ENCODE measurements at regions not wholly inside any gene's neighbourhood (a gene's known extent, or its start where the extent isn't known, plus 50 kb on each side); places are given as distances from the start of the nearest gene placed in this dataset.
A peak's percentile ranks its signal among the peaks of the same experiment; 100 is the strongest.
"Not testable (repeated sequence)": the region's sequence is repeated elsewhere in the genome, so short reads cannot be mapped to it uniquely, and the experiment has no call there.

DNA sequence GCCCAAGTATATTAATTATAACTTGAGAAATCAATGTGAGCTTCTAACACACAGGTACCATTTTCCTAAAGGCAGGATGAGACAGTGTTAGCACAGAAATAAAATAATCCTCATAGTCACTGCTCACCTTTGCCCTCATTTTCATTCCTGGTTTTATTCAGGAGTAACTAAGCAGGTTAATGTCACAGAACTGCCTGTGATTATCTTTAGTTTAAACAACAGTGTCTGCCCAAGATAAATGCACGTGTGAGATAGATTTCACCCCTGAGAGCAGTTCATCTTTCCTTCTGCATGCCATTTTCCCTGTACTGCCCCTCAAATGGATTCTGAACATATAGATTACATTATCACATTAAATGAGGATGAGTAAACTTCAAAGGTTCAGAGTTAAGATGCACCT lies 250.7 kb downstream of the RMST start:
- Histone ChIP-seq H3K36me3 (no peaks in the 10 kb centered on the region), H3K4me1 (no peaks in the 10 kb centered on the region), H3K4me3 (no peak overlapping the region), H3K27me3 (no peaks in the 10 kb centered on the region), H3K9me3 (no peaks in the 10 kb centered on the region), H3K27ac (no peak overlapping the region)
- TF ChIP-seq, protein P1, sequence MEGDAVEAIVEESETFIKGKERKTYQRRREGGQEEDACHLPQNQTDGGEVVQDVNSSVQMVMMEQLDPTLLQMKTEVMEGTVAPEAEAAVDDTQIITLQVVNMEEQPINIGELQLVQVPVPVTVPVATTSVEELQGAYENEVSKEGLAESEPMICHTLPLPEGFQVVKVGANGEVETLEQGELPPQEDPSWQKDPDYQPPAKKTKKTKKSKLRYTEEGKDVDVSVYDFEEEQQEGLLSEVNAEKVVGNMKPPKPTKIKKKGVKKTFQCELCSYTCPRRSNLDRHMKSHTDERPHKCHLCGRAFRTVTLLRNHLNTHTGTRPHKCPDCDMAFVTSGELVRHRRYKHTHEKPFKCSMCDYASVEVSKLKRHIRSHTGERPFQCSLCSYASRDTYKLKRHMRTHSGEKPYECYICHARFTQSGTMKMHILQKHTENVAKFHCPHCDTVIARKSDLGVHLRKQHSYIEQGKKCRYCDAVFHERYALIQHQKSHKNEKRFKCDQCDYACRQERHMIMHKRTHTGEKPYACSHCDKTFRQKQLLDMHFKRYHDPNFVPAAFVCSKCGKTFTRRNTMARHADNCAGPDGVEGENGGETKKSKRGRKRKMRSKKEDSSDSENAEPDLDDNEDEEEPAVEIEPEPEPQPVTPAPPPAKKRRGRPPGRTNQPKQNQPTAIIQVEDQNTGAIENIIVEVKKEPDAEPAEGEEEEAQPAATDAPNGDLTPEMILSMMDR (IDR thresholded peaks at IDR 0.05): no peak
- no peak for DNase-seq (ENCODE audit: low spot score in 2 of 2)
- intact Hi-C loops (cut with DNase I): no loop called here

DNA sequence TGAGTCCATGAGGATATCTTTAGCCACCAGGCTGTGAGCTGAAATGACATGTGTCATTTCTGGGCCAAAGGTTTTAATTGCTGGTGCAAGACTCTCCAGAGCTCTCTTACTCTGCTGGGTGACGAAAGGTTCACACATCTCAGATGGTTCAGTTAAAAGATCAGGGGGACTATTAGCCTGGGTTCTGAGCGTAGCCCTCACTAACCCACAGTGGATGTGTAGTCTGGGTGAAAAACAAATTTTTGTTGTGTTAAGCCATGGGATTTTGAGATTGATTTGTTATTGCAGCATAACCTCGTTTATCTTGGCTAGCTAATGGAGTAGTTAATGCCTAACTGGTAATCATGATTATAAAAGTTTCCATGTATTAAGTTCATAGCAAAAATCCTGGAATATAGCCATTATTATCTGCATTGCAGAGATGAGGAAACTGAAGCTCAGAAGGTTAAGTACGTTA lies 251.5 kb downstream of the RMST start:
- no peak for DNase-seq (ENCODE audit: low spot score in 2 of 2)
- Histone ChIP-seq H3K27me3 (no peaks in the 10 kb centered on the region), H3K36me3 (no peaks in the 10 kb centered on the region), H3K9me3 (no peaks in the 10 kb centered on the region), H3K27ac (no peak overlapping the region), H3K4me3 (no peak overlapping the region), H3K4me1 (no peaks in the 10 kb centered on the region)
- TF ChIP-seq, protein P1 (IDR thresholded peaks at IDR 0.05): no peak
- intact Hi-C loops (cut with DNase I): no loop called here

DNA sequence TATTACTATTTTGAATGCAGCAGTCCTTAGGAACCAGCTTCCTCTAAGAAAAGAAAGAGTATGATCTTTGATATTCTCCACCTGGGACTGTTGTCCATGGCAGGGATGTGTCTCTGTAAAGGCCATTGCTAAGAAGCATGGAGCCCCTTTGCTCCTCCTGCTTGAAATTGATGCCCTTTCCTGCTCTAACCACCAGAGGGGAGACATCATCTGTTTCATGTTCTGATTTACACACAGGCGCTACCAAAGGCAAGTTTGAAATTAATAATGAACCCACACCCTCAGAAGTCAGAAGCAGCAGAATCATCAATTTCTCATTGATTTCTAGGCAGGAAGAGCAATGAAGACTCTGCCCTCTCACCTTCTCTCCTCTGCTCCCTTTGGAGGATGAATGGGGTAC lies 253.8 kb downstream of the RMST start:
- Histone ChIP-seq H3K4me1 (no peaks in the 10 kb centered on the region), H3K36me3 (no peaks in the 10 kb centered on the region), H3K9me3 (no peaks in the 10 kb centered on the region), H3K4me3 (no peak overlapping the region), H3K27ac (no peak overlapping the region), H3K27me3 (no peaks in the 10 kb centered on the region)
- intact Hi-C loops (cut with DNase I): no loop called here
- TF ChIP-seq, protein P1 (IDR thresholded peaks at IDR 0.05): peak in 1 of 3 experiments; percentile 20
- DNase-seq (ENCODE audit: low spot score in 2 of 2): no peak

DNA sequence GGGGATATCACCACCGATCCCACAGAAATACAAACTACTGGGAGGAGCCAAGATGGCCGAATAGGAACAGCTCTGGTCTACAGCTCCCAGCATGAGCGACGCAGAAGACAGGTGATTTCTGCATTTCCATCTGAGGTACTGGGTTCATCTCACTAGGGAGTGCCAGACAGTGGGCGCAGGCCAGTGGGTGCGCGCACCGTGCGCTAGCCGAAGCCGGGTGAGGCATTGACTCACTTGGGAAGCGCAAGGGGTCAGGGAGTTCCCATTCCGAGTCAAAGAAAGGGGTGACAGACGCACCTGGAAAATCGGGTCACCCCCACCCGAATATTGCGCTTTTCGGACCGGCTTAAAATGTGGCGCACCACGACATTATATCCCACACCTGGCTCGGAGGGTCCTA lies 261.2 kb downstream of the RMST start:
- H3K27me3 ChIP-seq; H3K27ac ChIP-seq; H3K36me3 ChIP-seq; H3K4me1 ChIP-seq; H3K9me3 ChIP-seq; DNase-seq (ENCODE audit: low spot score in 2 of 2); H3K4me3 ChIP-seq; intact Hi-C loops (cut with DNase I): not testable (repeated sequence)

DNA sequence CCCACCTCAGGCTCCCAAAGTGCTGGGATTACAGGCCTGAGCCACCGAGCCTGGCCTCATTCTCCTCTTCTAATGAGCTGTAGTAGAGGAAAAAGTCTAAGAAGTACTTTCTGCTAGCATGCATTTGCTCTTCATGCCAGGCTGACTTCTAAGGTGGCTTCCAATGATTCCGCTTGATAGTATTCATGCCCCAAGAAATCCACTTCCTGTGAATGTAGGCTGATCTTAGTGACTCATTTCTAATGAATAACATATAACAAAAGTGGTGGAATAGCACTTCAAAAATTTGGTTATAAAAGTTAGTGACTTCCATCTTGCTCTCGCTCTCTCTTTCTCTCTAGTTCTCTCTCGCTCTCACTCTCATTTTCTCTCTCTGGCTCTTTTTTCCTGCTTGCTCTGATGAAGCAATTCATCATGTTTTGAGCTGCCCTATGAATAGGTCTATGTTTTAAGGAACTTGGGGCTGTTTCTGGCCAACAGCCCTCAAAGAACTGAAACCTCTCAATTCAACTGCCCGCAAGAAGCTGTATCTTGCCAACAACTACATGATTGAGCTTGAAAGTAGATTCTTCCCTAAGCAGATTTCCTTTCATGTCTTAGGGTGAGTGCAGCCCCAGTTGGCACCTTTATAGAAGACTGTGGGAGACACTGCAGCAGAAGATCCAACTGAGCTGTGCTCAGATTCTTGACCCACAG lies 282.9 kb downstream of the RMST start:
- no peaks in the 10 kb centered on the region for H3K9me3 ChIP-seq
- DNase-seq (ENCODE audit: low spot score in 2 of 2): no peak
- no peaks in the 10 kb centered on the region for H3K27me3 ChIP-seq
- intact Hi-C loops (cut with DNase I): no loop called here
- TF ChIP-seq, protein P1 (IDR thresholded peaks at IDR 0.05): no peak
- H3K27ac ChIP-seq: no peak overlapping the region
- no peak overlapping the region for H3K4me3 ChIP-seq
- H3K36me3 ChIP-seq: no peaks in the 10 kb centered on the region
- no peaks in the 10 kb centered on the region for H3K4me1 ChIP-seq

DNA sequence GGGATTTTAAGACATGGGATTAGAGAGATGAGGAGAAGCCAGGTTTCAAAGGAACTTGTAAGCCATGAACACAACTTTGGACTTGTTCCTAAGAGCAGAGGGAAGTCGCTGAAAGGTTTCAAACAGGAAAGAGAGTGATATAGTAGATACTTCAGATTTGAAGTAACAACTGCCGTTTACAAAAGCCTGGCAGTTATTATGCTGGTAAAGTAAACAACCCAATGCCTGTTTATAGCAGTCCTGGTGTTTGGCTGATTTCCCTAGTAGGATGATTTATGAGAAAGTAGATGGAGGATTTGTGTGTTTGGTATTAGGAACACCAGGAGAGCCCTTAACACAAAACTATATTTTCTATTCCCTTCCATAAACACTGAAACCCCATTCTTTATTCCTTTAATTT lies 285.7 kb downstream of the RMST start:
- H3K4me3 ChIP-seq: no peak overlapping the region
- DNase-seq (ENCODE audit: low spot score in 2 of 2): no peak
- H3K9me3 ChIP-seq: no peaks in the 10 kb centered on the region
- no peak overlapping the region for H3K27ac ChIP-seq
- TF ChIP-seq, protein P1 (IDR thresholded peaks at IDR 0.05): no peak
- no peaks in the 10 kb centered on the region for H3K36me3 ChIP-seq
- H3K27me3 ChIP-seq: no peaks in the 10 kb centered on the region
- intact Hi-C loops (cut with DNase I): no loop called here
- H3K4me1 ChIP-seq: no peaks in the 10 kb centered on the region
